Stimulated activated CD4-positive, alpha-beta T cell treated with anti-CD3 and anti-CD28 coated beads, Interleukin-1b, Interleukin-23, amount 100 ng/mL, for 24 hours (primary cell): ENCODE measurements at regions not wholly inside any gene's neighbourhood (a gene's known extent, or its start where the extent isn't known, plus 50 kb on each side); places are given as distances from the start of the nearest gene placed in this dataset.

Experiments
- DNase-seq, 4 experiments: peaks; one replicate each; pipeline ENCODE4 v3.0.0-alpha.2; 2020; ENCODE audit warnings: low read depth in 4 of 4, low spot score in 1 of 4

GRCh38 chr12:62207248-62207647 lies 53.0 kb upstream of the USP15 start:
- no peak for DNase-seq
